ENCODE measurements at regions not wholly inside any gene's neighbourhood (a gene's known extent, or its start where the extent isn't known, plus 50 kb on each side); places are given as distances from the start of the nearest gene placed in this dataset.

DNA sequence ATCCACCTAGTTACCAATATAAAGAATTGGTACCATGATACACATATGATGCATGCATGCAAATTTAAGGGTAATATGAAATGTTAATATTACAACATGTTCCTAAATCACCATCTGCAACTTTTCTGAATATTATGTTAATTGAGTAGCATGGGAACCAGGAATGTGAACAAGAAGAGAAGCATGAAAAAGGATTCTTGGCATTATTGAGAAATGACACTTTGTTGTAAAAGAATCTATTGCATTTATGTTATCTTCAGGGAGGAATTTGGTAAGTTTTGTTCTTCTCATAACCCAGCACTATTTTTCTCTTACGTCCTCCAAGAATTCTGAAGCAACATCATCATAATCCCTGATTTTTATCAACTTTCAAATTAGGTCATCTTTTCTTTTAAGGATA lies 159.9 kb upstream of the SLC25A13 start:
- ChIA-PET POLR2A (no interaction called here), RAD21 (ENCODE audit: low non-redundant PET in 1 of 2, low total read pairs in 2 of 2, uncharacterized antibody in 2 of 2, unreplicated experiment in 2 of 2) (no interaction called here), CTCF (no interaction called here)
- Histone ChIP-seq H3K4me2 (ENCODE audit: low read length) (no peak overlapping the region), H3K4me3 (replicated peaks in 1 of 2; ENCODE audit: low read depth in 1 of 2, low read length in 2 of 2) (no peak overlapping the region), H3K4me1 (ENCODE audit: control insufficient read depth in 1 of 2, insufficient read depth in 2 of 2, low read length in 2 of 2) (no peaks in the 10 kb centered on the region), H3K9me3 (ENCODE audit: control insufficient read depth in 1 of 2, insufficient read depth in 1 of 2, low read depth in 1 of 2, low read length in 2 of 2) (no peaks in the 10 kb centered on the region), H2AFZ (ENCODE audit: low read depth, low read length, poor library complexity, severe bottlenecking) (no peak overlapping the region), H3K9me2 (ENCODE audit: insufficient read depth) (no peaks in the 10 kb centered on the region), H3K27ac (ENCODE audit: low read depth, low read length) (no peak overlapping the region), H3K36me3 (ENCODE audit: control insufficient read depth in 1 of 2, insufficient read depth in 2 of 2, low read length in 2 of 2) (no peaks in the 10 kb centered on the region), H3K9ac (ENCODE audit: low read length) (no peak overlapping the region), H4K20me1 (ENCODE audit: insufficient read depth) (no peaks in the 10 kb centered on the region), H3K79me2 (ENCODE audit: insufficient read depth, low read length) (no peaks in the 10 kb centered on the region), H3K27me3 (ENCODE audit: insufficient read depth, low read length) (peaks cover 36% of the 10 kb centered on the region; the same call in 1 of the 2 replicates)
- no peak for TF ChIP-seq EGR1 (IDR thresholded peaks at IDR 0.05; ENCODE audit: low read depth)
- TF ChIP-seq CEBPB (IDR thresholded peaks at IDR 0.05; ENCODE audit: low read depth): no peak
- TF ChIP-seq POLR2AphosphoS5 (IDR thresholded peaks at IDR 0.05; ENCODE audit: low read depth, low read length): no peak
- no peak for TF ChIP-seq EZH2phosphoT487 (IDR thresholded peaks at IDR 0.05; ENCODE audit: borderline replicate concordance)
- TF ChIP-seq ZBTB33 (IDR thresholded peaks at IDR 0.05; ENCODE audit: extremely low read depth, insufficient replicate concordance, low read length): no peak
- no peak for TF ChIP-seq POLR2A (IDR thresholded peaks at IDR 0.05; ENCODE audit: borderline replicate concordance, extremely low read depth, insufficient read depth, insufficient read length)
- no peak for TF ChIP-seq TCF7L2 (IDR thresholded peaks at IDR 0.05; ENCODE audit: borderline replicate concordance, extremely low read depth, insufficient read depth, insufficient read length)
- TF ChIP-seq, protein P1, sequence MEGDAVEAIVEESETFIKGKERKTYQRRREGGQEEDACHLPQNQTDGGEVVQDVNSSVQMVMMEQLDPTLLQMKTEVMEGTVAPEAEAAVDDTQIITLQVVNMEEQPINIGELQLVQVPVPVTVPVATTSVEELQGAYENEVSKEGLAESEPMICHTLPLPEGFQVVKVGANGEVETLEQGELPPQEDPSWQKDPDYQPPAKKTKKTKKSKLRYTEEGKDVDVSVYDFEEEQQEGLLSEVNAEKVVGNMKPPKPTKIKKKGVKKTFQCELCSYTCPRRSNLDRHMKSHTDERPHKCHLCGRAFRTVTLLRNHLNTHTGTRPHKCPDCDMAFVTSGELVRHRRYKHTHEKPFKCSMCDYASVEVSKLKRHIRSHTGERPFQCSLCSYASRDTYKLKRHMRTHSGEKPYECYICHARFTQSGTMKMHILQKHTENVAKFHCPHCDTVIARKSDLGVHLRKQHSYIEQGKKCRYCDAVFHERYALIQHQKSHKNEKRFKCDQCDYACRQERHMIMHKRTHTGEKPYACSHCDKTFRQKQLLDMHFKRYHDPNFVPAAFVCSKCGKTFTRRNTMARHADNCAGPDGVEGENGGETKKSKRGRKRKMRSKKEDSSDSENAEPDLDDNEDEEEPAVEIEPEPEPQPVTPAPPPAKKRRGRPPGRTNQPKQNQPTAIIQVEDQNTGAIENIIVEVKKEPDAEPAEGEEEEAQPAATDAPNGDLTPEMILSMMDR (IDR thresholded peaks at IDR 0.05 in 2 of 3, conservative IDR thresholded peaks at IDR 0.05 in 1 of 3; ENCODE audit: borderline replicate concordance in 1 of 3, insufficient read depth in 1 of 3, low read depth in 2 of 3, low read length in 2 of 3): no peak
- TF ChIP-seq EZH2 (IDR thresholded peaks at IDR 0.05): no peak
- TF ChIP-seq, protein P2, sequence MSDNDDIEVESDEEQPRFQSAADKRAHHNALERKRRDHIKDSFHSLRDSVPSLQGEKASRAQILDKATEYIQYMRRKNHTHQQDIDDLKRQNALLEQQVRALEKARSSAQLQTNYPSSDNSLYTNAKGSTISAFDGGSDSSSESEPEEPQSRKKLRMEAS (IDR thresholded peaks at IDR 0.05): no peak
- no peak for TF ChIP-seq ZFX (IDR thresholded peaks at IDR 0.05)
- intact Hi-C loops (cut with micrococcal nuclease): no loop called here
- ATAC-seq (no peak), DNase-seq (ENCODE audit: low read depth, low spot score) (no peak)
- no TSS peak for BruUV-seq (replicated peaks)

All from HCT116 (cell line).